ENCODE measurements at regions not wholly inside any gene's neighbourhood (a gene's known extent, or its start where the extent isn't known, plus 50 kb on each side); places are given as distances from the start of the nearest gene placed in this dataset.

DNA sequence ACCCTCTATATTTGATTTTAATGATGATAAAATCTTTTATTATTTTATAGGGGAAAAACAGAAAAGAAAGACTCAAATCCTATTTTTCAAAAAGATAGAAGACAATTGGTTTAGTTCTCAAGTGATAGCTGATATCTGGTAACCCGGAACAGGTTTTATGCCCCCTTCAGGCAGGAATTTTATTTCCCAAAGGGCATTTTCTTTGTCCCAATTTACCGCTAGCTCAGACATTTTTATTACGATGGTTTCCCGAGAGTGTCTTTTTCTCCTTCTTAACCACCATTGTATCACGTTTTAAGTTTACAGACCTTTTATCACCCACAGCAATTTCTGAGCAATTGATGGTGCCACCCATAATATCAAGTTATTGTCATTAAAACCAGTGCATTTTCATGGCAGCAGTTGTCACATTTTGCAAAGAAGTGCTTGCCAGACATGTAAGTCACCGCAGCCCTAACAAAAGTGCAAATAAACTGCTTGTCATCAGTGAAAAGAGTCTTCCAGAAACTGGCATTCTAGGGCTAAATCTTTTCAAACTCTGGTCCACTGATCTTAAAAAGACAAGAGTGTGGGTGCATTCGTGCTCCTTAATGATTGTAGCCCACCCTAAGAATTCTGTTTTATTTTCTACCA, 204.8 kb upstream of the VCX start:
- TF ChIP-seq POLR2A (IDR thresholded peaks at IDR 0.05; ENCODE audit: low read depth, low read length) (no peak), POLR2AphosphoS5 (IDR thresholded peaks at IDR 0.05; ENCODE audit: low read depth, low read length) (no peak)

Data from GM12891 (cell line).